ENCODE measurements at regions not wholly inside any gene's neighbourhood (a gene's known extent, or its start where the extent isn't known, plus 50 kb on each side); places are given as distances from the start of the nearest gene placed in this dataset.

GRCh38 chr13:97751477-97751876 is 202.0 kb upstream of the IPO5 start:
- H4K20me1 ChIP-seq (replicated peaks; ENCODE audit: control insufficient read depth, insufficient read depth, low read length) = no peaks in the 10 kb centered on the region
- no peak for FAIRE-seq

More at GRCh38 chr13:97751477-97751876, 202.0 kb upstream of the IPO5 start:
- ATAC-seq = no peak
- H3K9me1 ChIP-seq (ENCODE audit: control insufficient read depth, insufficient read depth, low read length) = no peaks in the 10 kb centered on the region
- DNase-seq (ENCODE audit: extremely low read depth in 1 of 4, low spot score in 3 of 4) = no peak
- H3K27ac ChIP-seq (ENCODE audit: extremely low read depth, low read depth, low read length) = no peak overlapping the region
- no peaks in the 10 kb centered on the region for H3K36me3 ChIP-seq (ENCODE audit: control insufficient read depth, insufficient read depth, low read length)
- in situ Hi-C loops (cut with MboI) = no loop called here
- no peaks in the 10 kb centered on the region for H3K4me1 ChIP-seq (replicated peaks in 1 of 2; ENCODE audit: control insufficient read depth in 2 of 2, insufficient read depth in 2 of 2, low read length in 2 of 2)
- H3K9ac ChIP-seq (ENCODE audit: insufficient read depth in 1 of 2, low read depth in 2 of 2, low read length in 2 of 2) = no peak overlapping the region
- H3K4me2 ChIP-seq (ENCODE audit: insufficient read depth, low read length) = no peak overlapping the region
- H3K4me3 ChIP-seq = no peak overlapping the region
- no peaks in the 10 kb centered on the region for H3K27me3 ChIP-seq (ENCODE audit: control insufficient read depth in 2 of 2, insufficient read depth in 2 of 2, low read length in 2 of 2)
- intact Hi-C loops (cut with micrococcal nuclease) = no loop called here
- H3K79me2 ChIP-seq (ENCODE audit: control insufficient read depth, insufficient read depth, low read length) = no peaks in the 10 kb centered on the region
- TF ChIP-seq, protein P1, sequence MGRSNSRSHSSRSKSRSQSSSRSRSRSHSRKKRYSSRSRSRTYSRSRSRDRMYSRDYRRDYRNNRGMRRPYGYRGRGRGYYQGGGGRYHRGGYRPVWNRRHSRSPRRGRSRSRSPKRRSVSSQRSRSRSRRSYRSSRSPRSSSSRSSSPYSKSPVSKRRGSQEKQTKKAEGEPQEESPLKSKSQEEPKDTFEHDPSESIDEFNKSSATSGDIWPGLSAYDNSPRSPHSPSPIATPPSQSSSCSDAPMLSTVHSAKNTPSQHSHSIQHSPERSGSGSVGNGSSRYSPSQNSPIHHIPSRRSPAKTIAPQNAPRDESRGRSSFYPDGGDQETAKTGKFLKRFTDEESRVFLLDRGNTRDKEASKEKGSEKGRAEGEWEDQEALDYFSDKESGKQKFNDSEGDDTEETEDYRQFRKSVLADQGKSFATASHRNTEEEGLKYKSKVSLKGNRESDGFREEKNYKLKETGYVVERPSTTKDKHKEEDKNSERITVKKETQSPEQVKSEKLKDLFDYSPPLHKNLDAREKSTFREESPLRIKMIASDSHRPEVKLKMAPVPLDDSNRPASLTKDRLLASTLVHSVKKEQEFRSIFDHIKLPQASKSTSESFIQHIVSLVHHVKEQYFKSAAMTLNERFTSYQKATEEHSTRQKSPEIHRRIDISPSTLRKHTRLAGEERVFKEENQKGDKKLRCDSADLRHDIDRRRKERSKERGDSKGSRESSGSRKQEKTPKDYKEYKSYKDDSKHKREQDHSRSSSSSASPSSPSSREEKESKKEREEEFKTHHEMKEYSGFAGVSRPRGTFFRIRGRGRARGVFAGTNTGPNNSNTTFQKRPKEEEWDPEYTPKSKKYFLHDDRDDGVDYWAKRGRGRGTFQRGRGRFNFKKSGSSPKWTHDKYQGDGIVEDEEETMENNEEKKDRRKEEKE (IDR thresholded peaks at IDR 0.05; ENCODE audit: borderline replicate concordance in 1 of 2, control insufficient read depth in 1 of 2, low read depth in 2 of 2, low read length in 1 of 2) = no peak
- TF ChIP-seq FOXJ3 (CRISPR knock-in tag; IDR thresholded peaks at IDR 0.05) (no peak), ZNF175 (CRISPR knock-in tag; IDR thresholded peaks at IDR 0.05; ENCODE audit: low read depth) (no peak), SREBF1 (IDR thresholded peaks at IDR 0.05; ENCODE audit: borderline replicate concordance, low read depth, low read length) (no peak), KLF16 (IDR thresholded peaks at IDR 0.05) (no peak), SLC30A9 (CRISPR knock-in tag; IDR thresholded peaks at IDR 0.05) (no peak), GMEB1 (CRISPR knock-in tag; IDR thresholded peaks at IDR 0.05) (no peak), HNRNPLL (IDR thresholded peaks at IDR 0.05; ENCODE audit: low read depth, low read length, poor library complexity, severe bottlenecking) (no peak), TEAD4 (IDR thresholded peaks at IDR 0.05; ENCODE audit: low read length) (no peak), TEAD4 (CRISPR knock-in tag; IDR thresholded peaks at IDR 0.05; ENCODE audit: borderline replicate concordance) (no peak), HDAC3 (IDR thresholded peaks at IDR 0.05; ENCODE audit: borderline replicate concordance, partially characterized antibody) (no peak), CXXC5 (CRISPR knock-in tag; IDR thresholded peaks at IDR 0.05) (no peak), CBX1 (IDR thresholded peaks at IDR 0.05; ENCODE audit: low read depth) (no peak), GATAD2A (IDR thresholded peaks at IDR 0.05) (no peak)
- BruUV-seq (replicated peaks) = no TSS peak
- no peak overlapping the region for H2AFZ ChIP-seq (ENCODE audit: low read depth, low read length)
- ChIA-PET POLR2A (interaction anchor here (0.5 kb wide), 1 partner anchor 113 kb away, joined by 3 read pairs; no protein-coding TSS in a partner anchor), CTCF (ENCODE audit: low intra/inter-chr PET ratio) (no interaction called here)
- H3K9me3 ChIP-seq (replicated peaks; ENCODE audit: control insufficient read depth, insufficient read depth, low read depth, low read length) = no peaks in the 10 kb centered on the region

All from K562 (cell line).